SK-N-MC (cell line): ENCODE measurements at regions not wholly inside any gene's neighbourhood (a gene's known extent, or its start where the extent isn't known, plus 50 kb on each side); places are given as distances from the start of the nearest gene placed in this dataset.

Source experiments
- EZH2 ChIP-seq: fragments of 200-600 bp; sonication (generic); IDR thresholded peaks from one replicate; pipeline ENCODE4 v1.6.1; 2017; ENCODE audit warnings: antibody characterized with exemption
- FOXP2 ChIP-seq: optimal IDR thresholded peaks from 2 replicates; pipeline ENCODE3; 2011; ENCODE audit warnings: mild to moderate bottlenecking, moderate library complexity; ENCODE audit not compliant: insufficient read depth; ENCODE audit errors: extremely low read length, control extremely low read depth
- POLR2AphosphoS5 ChIP-seq: IDR thresholded peaks from 2 replicates; pipeline ENCODE4 v1.6.1; 2012; ENCODE audit warnings: mild to moderate bottlenecking, low read depth, low read length, borderline replicate concordance

GRCh38 chr2:41621095-41621494 lies 426.7 kb upstream of the PKDCC start:
- TF ChIP-seq EZH2 (no peak), POLR2AphosphoS5 (no peak), FOXP2 (no peak)
